ENCODE measurements at regions not wholly inside any gene's neighbourhood (a gene's known extent, or its start where the extent isn't known, plus 50 kb on each side); places are given as distances from the start of the nearest gene placed in this dataset.
"Not testable (repeated sequence)": the region's sequence is repeated elsewhere in the genome, so short reads cannot be mapped to it uniquely, and the experiment has no call there.

- DNase-seq = not testable (repeated sequence)
These were observed 852.4 kb upstream of the DEFB115 start for GRCh38 chr20:30405061-30405460.

GRCh38 chr20:30405585-30405984, 851.9 kb upstream of the DEFB115 start:
- not testable (repeated sequence) for DNase-seq

- DNase-seq = not testable (repeated sequence)
These were observed 851.1 kb upstream of the DEFB115 start for GRCh38 chr20:30406370-30406769.

GRCh38 chr20:30412972-30413371, 844.5 kb upstream of the DEFB115 start:
- DNase-seq = no peak

- DNase-seq = not testable (repeated sequence)
These were observed 840.1 kb upstream of the DEFB115 start for GRCh38 chr20:30417387-30417786.

GRCh38 chr20:30418378-30418777, 839.1 kb upstream of the DEFB115 start:
- DNase-seq = not testable (repeated sequence)

GRCh38 chr20:30419466-30419865, 838.0 kb upstream of the DEFB115 start:
- DNase-seq = no peak

GRCh38 chr20:30419871-30420420, 837.5 kb upstream of the DEFB115 start:
- DNase-seq = not testable (repeated sequence)
